GM23338 (cell line): ENCODE measurements at regions not wholly inside any gene's neighbourhood (a gene's known extent, or its start where the extent isn't known, plus 50 kb on each side); places are given as distances from the start of the nearest gene placed in this dataset.

Experiments
- ATAC-seq: fragments of 200-7000 bp; cut with Tn5 transposase; 3 replicates; pipeline ENCODE4 v1.9.1; 2020
- DNase-seq: peaks from one replicate; pipeline ENCODE4 v3.0.0-alpha.2; 2015; ENCODE audit warnings: low spot score
- H2AFZ ChIP-seq: fragments of 200-600 bp; sonication (generic); 2 replicates; pipeline ENCODE4 v1.8.0; 2016; ENCODE audit warnings: antibody characterized with exemption, mild to moderate bottlenecking, moderate library complexity
- H3F3A ChIP-seq: fragments of 200-600 bp; sonication (generic); replicated peaks from 2 replicates; pipeline ENCODE4 v1.8.0; 2017; ENCODE audit warnings: antibody characterized with exemption, mixed run types, low read depth
- H3K27ac ChIP-seq: fragments of 200-600 bp; sonication (generic); 2 replicates; pipeline ENCODE4 v1.6.1; 2016; ENCODE audit warnings: low read depth
- H3K27me3 ChIP-seq: fragments of 200-600 bp; sonication (generic); 2 replicates; pipeline ENCODE4 v1.8.0; 2016; ENCODE audit warnings: mild to moderate bottlenecking, mixed run types, moderate library complexity; ENCODE audit not compliant: insufficient read depth
- H3K36me3 ChIP-seq: fragments of 200-600 bp; sonication (generic); 2 replicates; pipeline ENCODE4 v1.8.0; 2016; ENCODE audit warnings: mild to moderate bottlenecking; ENCODE audit not compliant: insufficient read depth
- H3K4me1 ChIP-seq: fragments of 200-600 bp; sonication (generic); 2 replicates; pipeline ENCODE4 v1.8.0; 2016; ENCODE audit warnings: mild to moderate bottlenecking, moderate library complexity; ENCODE audit not compliant: insufficient read depth
- H3K4me2 ChIP-seq: fragments of 200-600 bp; sonication (generic); 2 replicates; pipeline ENCODE4 v1.7.1; 2017; ENCODE audit warnings: mixed run types
- H3K4me3 ChIP-seq: fragments of 200-600 bp; sonication (generic); 2 replicates; pipeline ENCODE4 v1.6.1; 2016; ENCODE audit warnings: mixed run types
- H3K79me2 ChIP-seq: fragments of 200-600 bp; sonication (generic); replicated peaks from 2 replicates; pipeline ENCODE4 v1.8.0; 2017; ENCODE audit warnings: mild to moderate bottlenecking; ENCODE audit not compliant: insufficient read depth
- H3K9me2 ChIP-seq: fragments of 200-600 bp; sonication (generic); 2 replicates; pipeline ENCODE4 v1.8.0; 2017; ENCODE audit not compliant: insufficient read depth
- H4K20me1 ChIP-seq: fragments of 200-600 bp; sonication (generic); replicated peaks from 2 replicates; pipeline ENCODE4 v1.8.0; 2017; ENCODE audit warnings: mild to moderate bottlenecking; ENCODE audit not compliant: insufficient read depth
- H3K27ac Mint-ChIP-seq: 2 replicates; pipeline ENCODE4 v1.8.0; 2020; ENCODE audit warnings: inconsistent platforms, mild to moderate bottlenecking, moderate library complexity, mixed read lengths
- H3K27me3 Mint-ChIP-seq: 3 replicates; pipeline ENCODE4 v1.8.0; 2022; ENCODE audit warnings: low read depth, mild to moderate bottlenecking, moderate library complexity, mixed read lengths, inconsistent platforms; ENCODE audit not compliant: insufficient read depth, poor library complexity
- H3K36me3 Mint-ChIP-seq: 3 replicates; pipeline ENCODE4 v1.8.0; 2021; ENCODE audit warnings: low read depth, mild to moderate bottlenecking, inconsistent platforms, moderate library complexity, mixed read lengths
- H3K4me1 Mint-ChIP-seq: 3 replicates; pipeline ENCODE4 v1.8.0; 2020; ENCODE audit warnings: mild to moderate bottlenecking, inconsistent platforms, mixed read lengths
- H3K4me3 Mint-ChIP-seq: 3 replicates; pipeline ENCODE4 v1.8.0; 2021; ENCODE audit warnings: moderate library complexity, mild to moderate bottlenecking, inconsistent platforms, mixed read lengths
- H3K9me3 Mint-ChIP-seq: 3 replicates; pipeline ENCODE4 v1.8.0; 2020; ENCODE audit warnings: moderate library complexity, mild to moderate bottlenecking, inconsistent platforms, mixed read lengths
- CTCF ChIP-seq, 2 experiments: fragments of 200-600 bp in 1 of 2; sonication (generic) in 1 of 2; conservative IDR thresholded peaks; 2 replicates each; pipeline versions ENCODE4 v1.5.1 to v1.6.1; 2016 to 2017; ENCODE audit warnings: antibody characterized with exemption in 2 of 2, low read depth in 2 of 2, mild to moderate bottlenecking in 2 of 2, moderate library complexity in 1 of 2
- EZH2 ChIP-seq: fragments of 200-600 bp; sonication (generic); IDR thresholded peaks from one replicate; pipeline ENCODE4 v1.8.0; 2017; ENCODE audit warnings: antibody characterized with exemption, mild to moderate bottlenecking, low read depth; ENCODE audit not compliant: unreplicated experiment
- EZH2phosphoT487 ChIP-seq: fragments of 200-600 bp; sonication (generic); IDR thresholded peaks from one replicate; pipeline ENCODE4 v1.8.1; 2018; ENCODE audit warnings: antibody characterized with exemption; ENCODE audit not compliant: unreplicated experiment
- JUNB ChIP-seq: IDR thresholded peaks from one replicate; pipeline ENCODE4 v1.6.1; 2016; ENCODE audit warnings: antibody characterized with exemption; ENCODE audit not compliant: unreplicated experiment
- NANOG ChIP-seq: IDR thresholded peaks from 2 replicates; pipeline ENCODE4 v1.6.1; 2016; ENCODE audit warnings: antibody characterized with exemption, borderline replicate concordance
- POLR2AphosphoS5 ChIP-seq: IDR thresholded peaks from 2 replicates; pipeline ENCODE4 v1.6.1; 2016; ENCODE audit warnings: antibody characterized with exemption, low read depth
- REST ChIP-seq: IDR thresholded peaks from one replicate; pipeline ENCODE4 v1.6.1; 2018; ENCODE audit warnings: antibody characterized with exemption; ENCODE audit not compliant: unreplicated experiment
- STAT1 ChIP-seq: IDR thresholded peaks from one replicate; pipeline ENCODE4 v1.6.1; 2016; ENCODE audit warnings: antibody characterized with exemption; ENCODE audit not compliant: unreplicated experiment
- ZNF331 ChIP-seq: fragments of 250-450 bp; sonication (Bioruptor Pico); IDR thresholded peaks from 2 replicates; pipeline ENCODE4 v1.5.0; 2020; ENCODE audit warnings: low read depth, mild to moderate bottlenecking, moderate library complexity

GRCh38 chr14:22225516-22226140, 363.4 kb downstream of the DAD1 start:
- Histone ChIP-seq H2AFZ (no peak overlapping the region), H4K20me1 (no peaks in the 10 kb centered on the region), H3K79me2 (no peaks in the 10 kb centered on the region), H3K27ac (no peak overlapping the region), H3K27me3 (no peaks in the 10 kb centered on the region), H3K36me3 (no peaks in the 10 kb centered on the region), H3K4me2 (no peak overlapping the region), H3K9me2 (no peaks in the 10 kb centered on the region), H3K4me3 (no peak overlapping the region), H3K4me1 (peaks cover 10% of the 10 kb centered on the region), H3F3A (no peaks in the 10 kb centered on the region)
- Mint-ChIP-seq H3K4me3 (no peak overlapping the region), H3K4me1 (peaks cover 16% of the 10 kb centered on the region), H3K36me3 (peaks cover 6% of the 10 kb centered on the region), H3K27me3 (peaks cover 1% of the 10 kb centered on the region), H3K27ac (no peak overlapping the region), H3K9me3 (peaks cover 10% of the 10 kb centered on the region)
- TF ChIP-seq STAT1 = no peak
- TF ChIP-seq REST = no peak
- no peak for TF ChIP-seq EZH2phosphoT487
- TF ChIP-seq ZNF331 (CRISPR knock-in tag) = no peak
- TF ChIP-seq NANOG = no peak
- no peak for TF ChIP-seq JUNB
- TF ChIP-seq EZH2 = no peak
- TF ChIP-seq POLR2AphosphoS5 = no peak
- TF ChIP-seq CTCF (conservative IDR thresholded peaks at IDR 0.05; ENCODE audit: low read depth in 2 of 2) = no peak
- DNase-seq = no peak
- ATAC-seq = no peak

GRCh38 chr14:22221508-22221907, 367.5 kb downstream of the DAD1 start:
- ATAC-seq (no peak), DNase-seq (peak; percentile 61)
- no peaks in the 10 kb centered on the region for H3K27me3 ChIP-seq
- H3K4me1 ChIP-seq = no peaks in the 10 kb centered on the region; the same call in 1 of the 2 replicates
- Mint-ChIP-seq H3K4me3 (no peak overlapping the region), H3K9me3 (peaks cover 22% of the 10 kb centered on the region), H3K27me3 (no peaks in the 10 kb centered on the region), H3K4me1 (peaks cover 2% of the 10 kb centered on the region; the same call in 2 of the 3 replicates), H3K27ac (no peak overlapping the region), H3K36me3 (peaks cover 8% of the 10 kb centered on the region; the same call in 2 of the 3 replicates)
- H3K79me2 ChIP-seq = no peaks in the 10 kb centered on the region
- H3K36me3 ChIP-seq = no peaks in the 10 kb centered on the region
- no peak overlapping the region for H2AFZ ChIP-seq
- no peaks in the 10 kb centered on the region for H4K20me1 ChIP-seq
- no peak overlapping the region for H3K27ac ChIP-seq
- H3K4me2 ChIP-seq = no peak overlapping the region
- H3F3A ChIP-seq = no peaks in the 10 kb centered on the region
- no peak overlapping the region for H3K4me3 ChIP-seq
- H3K9me2 ChIP-seq = no peaks in the 10 kb centered on the region
- peak; percentile 38 to 50 for TF ChIP-seq CTCF (conservative IDR thresholded peaks at IDR 0.05; ENCODE audit: low read depth in 2 of 2)
- no peak for TF ChIP-seq EZH2phosphoT487
